IMR-90 (cell line): ENCODE measurements at regions not wholly inside any gene's neighbourhood (a gene's known extent, or its start where the extent isn't known, plus 50 kb on each side); places are given as distances from the start of the nearest gene placed in this dataset.

ENCODE experiments used
- ATAC-seq: fragments of 200-7000 bp; cut with Tn5 transposase; 2 replicates; pipeline ENCODE4 v1.9.1; 2020; ENCODE audit warnings: low read depth, mild to moderate bottlenecking, moderate library complexity
- BruUV-seq: library from RNA; stranded (reverse); fragments of 400-500 nt; replicated peaks from 2 replicates; lab custom pipeline; 2021; lab: Mats Ljungman, UMichigan
- CTCF ChIA-PET: fragments of 300-600 bp; formaldehyde crosslinking; extraction: SDS; loops from one replicate; lab custom pipeline; 2021; ENCODE audit warnings: antibody characterized with exemption; lab: Yijun Ruan, JAX
- POLR2A ChIA-PET: fragments of 300-600 bp; sonication (Branson Sonifier 250); formaldehyde crosslinking; loops from one replicate; lab custom pipeline; 2022; ENCODE audit warnings: antibody characterized with exemption; ENCODE audit not compliant: unreplicated experiment; lab: Charles Lee
- DNase-seq: peaks from one replicate; pipeline ENCODE4 v3.0.0; 2013
- H2AFZ ChIP-seq: replicated peaks from 2 replicates; pipeline ENCODE3; 2013; ENCODE audit warnings: low read length, mild to moderate bottlenecking; ENCODE audit not compliant: poor library complexity
- H2AK5ac ChIP-seq: 2 replicates; pipeline ENCODE4 v1.6.1; 2013; ENCODE audit warnings: low read depth, low read length, inconsistent platforms
- H2AK9ac ChIP-seq: replicated peaks from 2 replicates; pipeline ENCODE3; 2013; ENCODE audit warnings: mild to moderate bottlenecking, low read depth, low read length, moderate library complexity; ENCODE audit not compliant: poor library complexity
- H2BK120ac ChIP-seq: 2 replicates; pipeline ENCODE4 v1.6.1; 2013; ENCODE audit warnings: low read depth, low read length, inconsistent platforms
- H2BK15ac ChIP-seq: 3 replicates; pipeline ENCODE4 v1.6.1; 2013; ENCODE audit warnings: low read depth, low read length, inconsistent platforms
- H2BK20ac ChIP-seq: 2 replicates; pipeline ENCODE4 v1.6.1; 2013; ENCODE audit warnings: low read depth, mild to moderate bottlenecking, inconsistent platforms, low read length, moderate library complexity
- H2BK5ac ChIP-seq: 2 replicates; pipeline ENCODE4 v1.6.1; 2013; ENCODE audit warnings: mild to moderate bottlenecking, low read depth, low read length, inconsistent platforms; ENCODE audit not compliant: poor library complexity, severe bottlenecking
- H3K14ac ChIP-seq: replicated peaks from 2 replicates; pipeline ENCODE4 v1.6.1; 2013; ENCODE audit warnings: low read depth, low read length, inconsistent platforms
- H3K18ac ChIP-seq: 2 replicates; pipeline ENCODE4 v1.6.1; 2013; ENCODE audit warnings: low read depth, low read length, control low read depth
- H3K23ac ChIP-seq: 2 replicates; pipeline ENCODE4 v1.6.1; 2013; ENCODE audit warnings: low read depth, low read length, inconsistent platforms
- H3K27ac ChIP-seq: 2 replicates; pipeline ENCODE4 v1.5.1; 2013; ENCODE audit warnings: mild to moderate bottlenecking, control low read depth, low read length; ENCODE audit not compliant: insufficient read depth
- H3K27me3 ChIP-seq: 2 replicates; pipeline ENCODE4 v1.6.1; 2013; ENCODE audit warnings: low read length; ENCODE audit not compliant: control insufficient read depth, insufficient read depth
- H3K36me3 ChIP-seq: 2 replicates; pipeline ENCODE4 v1.6.1; 2013; ENCODE audit warnings: low read length, mixed read lengths; ENCODE audit not compliant: control insufficient read depth, insufficient read depth
- H3K4ac ChIP-seq: 2 replicates; pipeline ENCODE4 v1.6.1; 2013; ENCODE audit warnings: low read depth, low read length, inconsistent platforms
- H3K4me1 ChIP-seq: 2 replicates; pipeline ENCODE4 v1.6.1; 2013; ENCODE audit warnings: low read length, mixed read lengths; ENCODE audit not compliant: control insufficient read depth, insufficient read depth
- H3K4me2 ChIP-seq: 2 replicates; pipeline ENCODE4 v1.6.1; 2013; ENCODE audit warnings: low read depth, mild to moderate bottlenecking, control low read depth, low read length, moderate library complexity
- H3K4me3 ChIP-seq: 2 replicates; pipeline ENCODE4 v1.5.1; 2013; ENCODE audit warnings: low read depth, mild to moderate bottlenecking, control low read depth, low read length, moderate library complexity; ENCODE audit not compliant: insufficient read depth
- H3K56ac ChIP-seq: 2 replicates; pipeline ENCODE4 v1.6.1; 2013; ENCODE audit warnings: low read length, inconsistent platforms; ENCODE audit not compliant: insufficient read depth; ENCODE audit errors: extremely low read depth
- H3K79me1 ChIP-seq, 2 experiments: 2 replicates each; pipeline ENCODE4 v1.6.1; 2013; ENCODE audit warnings: low read length in 2 of 2, inconsistent platforms in 1 of 2, low read depth in 1 of 2
- H3K9ac ChIP-seq: 2 replicates; pipeline ENCODE4 v1.6.1; 2013; ENCODE audit warnings: low read depth, low read length, control low read depth
- H3K9me1 ChIP-seq: 2 replicates; pipeline ENCODE4 v1.6.1; 2013; ENCODE audit warnings: low read length, inconsistent platforms; ENCODE audit not compliant: insufficient read depth
- H3K9me3 ChIP-seq: 2 replicates; pipeline ENCODE4 v1.6.1; 2013; ENCODE audit warnings: low read length; ENCODE audit not compliant: control insufficient read depth, insufficient read depth
- H4K20me1 ChIP-seq: 2 replicates; pipeline ENCODE4 v1.6.1; 2013; ENCODE audit warnings: low read length, inconsistent platforms; ENCODE audit not compliant: insufficient read depth
- H4K5ac ChIP-seq: 2 replicates; pipeline ENCODE4 v1.6.1; 2013; ENCODE audit warnings: mild to moderate bottlenecking, low read depth, low read length, control low read depth
- H4K8ac ChIP-seq, 2 experiments: 2 replicates each; pipeline ENCODE4 v1.6.1; 2013; ENCODE audit warnings: low read depth in 2 of 2, low read length in 2 of 2, control low read depth in 1 of 2, inconsistent platforms in 1 of 2
- H4K91ac ChIP-seq: 2 replicates; pipeline ENCODE4 v1.6.1; 2013; ENCODE audit warnings: low read depth, low read length, inconsistent platforms; ENCODE audit not compliant: insufficient read depth
- MXI1 ChIP-seq: IDR thresholded peaks from 2 replicates; pipeline ENCODE4 v1.6.1; 2012; ENCODE audit warnings: low read depth, mild to moderate bottlenecking, low read length, moderate library complexity, borderline replicate concordance
- WGBS, 2 experiments: methylation state at CpG; one replicate each; pipeline versions ENCODE4 v1.1.5 to v1.1.7; 2013; ENCODE audit warnings: missing lambda C conversion rate in 2 of 2; ENCODE audit not compliant: insufficient read length in 1 of 2; ENCODE audit errors: extremely low coverage in 2 of 2; 5-methylcytosine and 5-hydroxymethylcytosine counted together
- dilution Hi-C: fragments of 300-500 bp; cut with HindIII; formaldehyde crosslinking; loops from one replicate; pipeline ENCODE4 v1.14.3; 2018; ENCODE audit warnings: low sequenced_read_pairs; ENCODE audit not compliant: unreplicated experiment
- in situ Hi-C: fragments of 300-500 bp; cut with MboI; formaldehyde crosslinking; loops from 3 replicates; pipeline ENCODE4 v1.14.3; 2019; ENCODE audit warnings: low sequenced_read_pairs, inconsistent platforms, mixed read lengths
- intact Hi-C: fragments of 100-400 bp; cut with micrococcal nuclease; formaldehyde crosslinking; loops from 2 replicates; pipeline ENCODE4 v1.10.0; 2022

- H2AK9ac ChIP-seq: no peak overlapping the region
- no peak overlapping the region for H3K27ac ChIP-seq
- no peak overlapping the region for H3K4ac ChIP-seq
- TF ChIP-seq MXI1: no peak
- ATAC-seq: no peak
- WGBS, 2 experiments: no CpG with 5 or more reads among the region's 4 CpGs
- no peaks in the 10 kb centered on the region for H3K79me1 ChIP-seq
- in situ Hi-C loops (no loop called here), dilution Hi-C loops (no loop called here), intact Hi-C loops (no loop called here)
- POLR2A ChIA-PET: interaction anchor here (0.6 kb wide), 2 partner anchors 11 to 25 kb away, joined by 3 to 4 read pairs; no protein-coding TSS in a partner anchor
- no peak for DNase-seq
- no peak overlapping the region for H3K9ac ChIP-seq
- no peak overlapping the region for H4K5ac ChIP-seq
- no peak overlapping the region for H2BK15ac ChIP-seq
- H3K18ac ChIP-seq: no peak overlapping the region
- no peak overlapping the region for H2BK5ac ChIP-seq
- H4K8ac ChIP-seq: no peak overlapping the region
- no peaks in the 10 kb centered on the region for H3K9me1 ChIP-seq
- no peak overlapping the region for H2BK20ac ChIP-seq
- H3K23ac ChIP-seq: no peak overlapping the region
- CTCF ChIA-PET: no interaction called here
- no peaks in the 10 kb centered on the region for H4K20me1 ChIP-seq
- H3K4me2 ChIP-seq: no peak overlapping the region
- no peaks in the 10 kb centered on the region for H3K4me1 ChIP-seq
- no peak overlapping the region for H3K14ac ChIP-seq
- no peaks in the 10 kb centered on the region for H3K36me3 ChIP-seq
- H2BK120ac ChIP-seq: no peak overlapping the region
- H2AK5ac ChIP-seq: no peak overlapping the region
- BruUV-seq: no TSS peak
- H2AFZ ChIP-seq: no peak overlapping the region
- H3K56ac ChIP-seq: no peak overlapping the region
- no peak overlapping the region for H4K91ac ChIP-seq
- no peak overlapping the region for H3K4me3 ChIP-seq
- no peaks in the 10 kb centered on the region for H3K27me3 ChIP-seq
- H3K9me3 ChIP-seq: no peaks in the 10 kb centered on the region
Measured at GRCh38 chr12:85369365-85370154, 89.5 kb downstream of the ALX1 start.
